NCI-H510A treated with DMSO at 0.1 percent for 48 hours (cell line): ENCODE measurements at regions not wholly inside any gene's neighbourhood (a gene's known extent, or its start where the extent isn't known, plus 50 kb on each side); places are given as distances from the start of the nearest gene placed in this dataset.
"Not testable (repeated sequence)": the region's sequence is repeated elsewhere in the genome, so short reads cannot be mapped to it uniquely, and the experiment has no call there.

Experiments used
- DNase-seq: peaks from one replicate; lab custom pipeline; 2025; lab: John Stamatoyannopoulos, UW

DNA sequence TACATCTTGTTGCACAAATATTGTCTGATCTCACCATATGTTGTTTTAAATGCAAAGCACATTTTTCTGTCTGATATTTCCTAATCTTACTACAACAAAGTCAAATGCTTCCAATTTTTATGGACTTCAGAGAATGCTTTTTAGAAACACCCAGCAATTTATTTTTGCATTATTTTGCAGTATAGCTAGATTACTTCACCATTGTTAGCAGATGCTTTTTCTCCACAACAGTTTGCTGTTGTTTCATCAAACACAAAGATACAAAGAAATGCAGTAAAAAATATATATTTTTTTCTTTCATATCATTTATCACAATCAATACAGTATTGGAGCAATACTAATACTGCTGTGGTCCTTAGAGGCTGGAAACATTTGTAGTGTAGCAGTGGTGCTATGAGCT lies 674.4 kb downstream of the TMTC2 start:
- no peak for DNase-seq

DNA sequence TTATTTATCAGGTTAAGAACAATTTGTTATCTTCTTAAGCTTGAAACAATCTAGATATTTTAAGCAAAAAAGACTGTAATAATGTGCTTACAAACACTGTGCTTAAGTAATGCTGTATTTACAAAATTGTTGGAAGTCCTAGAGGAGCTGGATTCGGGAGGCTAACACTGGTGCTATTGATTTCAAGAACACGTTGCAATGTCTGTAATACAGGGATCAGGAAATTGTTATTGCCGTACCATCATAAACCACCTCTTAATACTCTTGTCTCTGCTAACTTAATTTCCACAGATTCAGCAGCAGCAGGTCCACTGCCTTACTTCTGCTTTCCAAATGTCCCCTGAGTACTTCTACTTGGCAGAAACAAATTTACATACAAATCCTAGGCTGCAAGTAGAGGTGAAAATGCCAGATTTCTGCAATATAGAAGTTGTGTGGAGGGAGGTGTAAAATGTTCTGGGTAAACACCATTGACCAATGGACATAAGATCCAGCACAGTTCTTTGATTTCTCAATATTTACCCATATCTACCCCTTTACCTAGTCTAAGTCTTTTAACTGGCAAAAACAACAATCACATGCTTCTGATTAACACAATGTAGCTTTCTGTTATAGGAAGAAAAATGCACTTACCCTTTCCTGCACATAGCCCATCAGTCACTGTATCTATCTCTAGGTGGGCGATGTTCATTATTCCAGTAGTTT lies 663.4 kb downstream of the TMTC2 start:
- DNase-seq = no peak

DNA sequence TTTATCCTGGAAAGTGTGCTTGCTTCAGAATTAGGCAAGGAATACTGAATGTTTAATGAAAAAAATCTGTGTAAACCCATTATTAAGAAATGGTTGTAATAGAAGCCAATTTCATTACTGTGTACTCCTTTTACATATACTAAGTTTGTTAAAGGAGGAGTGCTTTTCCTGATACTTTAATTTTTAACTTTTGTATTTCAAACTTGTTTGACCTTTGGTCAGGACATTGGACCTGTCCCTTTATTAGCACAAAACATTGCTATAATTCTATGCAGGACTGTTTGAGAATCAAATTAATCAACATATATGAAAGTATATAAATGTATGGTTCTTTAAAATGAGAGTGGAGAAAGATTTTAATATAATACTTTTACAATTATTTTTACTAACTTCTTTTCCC lies 659.6 kb downstream of the TMTC2 start:
- DNase-seq = no peak

DNA sequence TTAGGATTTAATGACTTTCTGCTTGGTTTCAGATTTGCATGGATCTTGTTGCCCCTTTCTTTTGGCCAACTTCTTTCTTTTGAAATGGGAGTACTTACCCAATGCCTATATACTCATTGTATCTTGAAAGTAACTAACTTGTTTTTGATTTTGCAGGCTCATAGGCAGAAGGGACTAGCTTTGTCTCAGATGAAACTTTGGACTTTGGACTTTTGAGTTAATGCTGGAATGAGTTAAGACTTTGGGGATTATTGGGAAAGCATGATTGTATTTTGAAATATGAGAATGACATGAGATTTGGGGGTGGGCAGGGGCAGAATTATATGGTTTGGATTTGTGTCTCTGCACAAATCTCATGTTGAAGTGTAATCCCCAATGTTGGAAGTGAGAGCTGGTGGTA lies 657.1 kb downstream of the TMTC2 start:
- DNase-seq = no peak

DNA sequence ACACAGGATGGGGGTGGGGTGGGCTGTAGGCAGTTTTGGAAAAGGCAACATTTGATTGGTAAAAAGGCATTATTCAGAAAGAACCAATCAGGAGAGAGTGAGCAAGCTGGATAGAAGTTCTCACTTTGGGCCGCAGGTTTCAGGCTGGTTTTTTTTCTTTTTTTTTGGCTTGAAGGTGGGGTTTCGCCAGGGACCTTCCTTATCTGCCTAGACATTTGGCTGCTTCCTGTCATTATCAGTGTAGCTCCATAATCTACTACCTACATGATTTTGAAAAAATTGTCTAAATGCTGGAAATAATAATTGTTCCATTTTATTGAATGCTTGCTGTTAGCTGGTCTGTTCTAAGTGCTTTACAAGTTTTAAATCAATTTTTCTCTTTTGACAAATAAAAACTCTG lies 649.0 kb downstream of the TMTC2 start:
- no peak for DNase-seq

DNA sequence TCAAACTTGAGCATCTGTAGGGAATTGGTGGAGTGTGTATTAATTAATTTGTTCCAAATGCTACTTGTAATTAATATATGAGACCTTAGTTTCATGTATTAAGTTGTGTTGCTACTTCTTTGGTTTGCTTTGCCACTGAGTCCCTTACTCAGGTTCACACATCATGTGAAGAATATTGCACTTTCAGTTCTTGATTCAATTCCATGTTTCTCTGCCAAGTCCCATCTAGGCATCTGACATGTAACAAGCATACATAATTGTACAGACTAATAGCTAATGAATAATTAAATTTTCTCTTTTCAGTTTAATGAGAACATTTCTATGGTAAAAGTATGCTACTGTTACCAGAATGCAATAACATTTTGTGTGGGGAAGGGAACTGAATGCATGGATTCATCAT lies 640.0 kb downstream of the TMTC2 start:
- no peak for DNase-seq

DNA sequence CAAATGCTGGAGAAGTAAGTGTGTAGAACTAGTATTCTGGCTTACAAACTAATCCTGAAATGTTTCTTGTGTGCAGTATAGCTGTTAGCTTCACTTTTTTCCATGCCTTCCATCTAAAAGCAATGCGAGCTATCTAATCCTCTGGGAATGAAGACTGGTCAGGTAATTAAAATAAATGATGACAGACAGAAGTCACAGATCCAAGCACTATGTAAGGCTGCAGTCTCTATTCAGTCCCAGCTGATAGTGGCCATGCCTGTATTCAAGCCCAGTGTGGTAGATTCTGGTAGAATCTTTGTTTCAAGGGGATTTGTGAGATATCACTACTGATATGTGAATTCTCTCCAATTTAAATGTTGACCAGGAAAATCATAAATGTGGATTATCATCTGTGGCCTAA lies 637.2 kb downstream of the TMTC2 start:
- DNase-seq = no peak

DNA sequence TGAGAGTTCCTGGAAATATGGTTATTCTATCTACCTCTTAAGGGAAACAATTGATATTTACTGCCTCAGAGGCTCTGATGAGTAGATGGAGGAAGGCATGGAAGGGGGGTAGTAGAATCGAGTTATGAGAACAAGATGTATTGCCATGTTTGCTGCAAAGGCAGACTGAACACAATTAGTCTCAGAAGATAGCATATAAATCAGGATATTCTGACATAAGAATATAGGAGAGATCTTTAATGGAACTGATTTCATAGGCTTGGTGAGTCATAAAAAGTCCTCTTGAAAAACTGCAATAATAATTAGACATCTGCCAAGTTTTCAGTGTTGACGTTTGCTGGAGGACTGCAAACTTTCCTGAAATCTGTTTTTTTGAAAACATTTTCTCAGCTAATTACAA lies 636.1 kb downstream of the TMTC2 start:
- no peak for DNase-seq

DNA sequence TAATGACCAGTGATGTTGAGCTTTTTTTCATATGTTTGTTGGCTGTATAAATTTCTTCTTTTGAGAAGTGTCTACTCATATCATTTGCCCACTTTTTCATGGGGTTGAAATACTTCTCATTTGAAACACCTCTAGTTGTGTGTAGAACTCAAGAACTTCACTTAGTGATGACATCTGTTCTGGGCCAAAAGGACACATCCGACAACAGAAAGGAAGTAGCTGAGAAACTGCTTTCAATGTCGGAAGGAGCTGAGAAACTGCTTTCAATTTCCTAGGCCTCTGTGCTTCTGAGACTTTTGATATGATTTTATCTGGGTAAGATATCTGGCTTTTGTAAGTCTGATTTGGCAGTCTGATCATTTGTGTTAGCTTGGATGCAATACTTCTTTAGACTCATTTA lies 635.3 kb downstream of the TMTC2 start:
- no peak for DNase-seq

DNA sequence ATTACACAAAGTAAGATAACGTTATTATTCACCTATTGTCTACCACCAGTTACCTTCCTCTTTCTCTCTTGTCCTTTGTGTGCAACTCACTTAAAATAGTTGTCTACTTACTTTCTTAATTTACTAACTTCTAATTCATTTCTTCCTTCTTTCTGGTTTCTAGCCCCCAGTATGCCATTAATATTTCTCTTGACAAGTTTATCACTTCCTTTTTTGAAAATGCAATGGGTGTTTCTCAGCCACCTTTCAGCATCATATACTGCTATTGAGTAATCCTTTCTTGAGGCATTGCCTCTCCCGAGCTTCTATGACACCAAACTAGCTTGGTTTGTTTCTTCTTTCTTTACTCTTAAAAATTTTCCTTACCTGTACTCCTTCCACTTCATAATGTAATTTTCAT lies 633.6 kb downstream of the TMTC2 start:
- DNase-seq = no peak

DNA sequence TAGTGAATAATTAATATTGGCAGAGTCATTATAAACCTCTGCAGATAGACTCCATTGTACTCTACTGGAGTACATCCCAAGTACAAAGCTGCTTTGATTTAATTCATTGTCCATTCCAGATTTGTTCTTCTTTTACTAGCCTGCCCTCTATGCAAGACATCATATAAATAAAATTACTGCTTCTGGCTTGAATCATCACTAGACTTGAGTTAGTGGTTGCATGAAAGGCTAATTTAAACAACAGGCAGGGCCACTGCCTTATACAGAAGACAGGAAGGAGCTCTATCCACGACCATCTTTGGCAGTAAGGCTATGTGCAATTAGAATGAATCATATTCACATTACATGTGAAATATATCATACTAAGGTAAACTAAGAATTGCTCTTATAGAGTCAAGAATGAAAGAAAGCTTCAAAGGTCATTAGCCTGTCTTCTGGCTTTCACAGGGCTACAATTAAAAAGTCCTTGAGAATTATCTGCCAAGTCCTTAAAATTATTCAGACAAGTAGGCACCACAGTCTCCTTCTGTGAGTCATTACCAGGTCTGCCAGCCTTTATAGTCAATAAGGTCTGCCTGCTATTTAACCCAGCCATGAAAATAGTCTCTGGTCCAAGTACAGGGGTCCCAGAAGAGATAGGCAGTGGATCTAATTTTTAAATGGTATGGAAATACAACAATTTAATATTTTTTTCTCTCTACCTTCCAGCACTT lies 631.8 kb downstream of the TMTC2 start:
- no peak for DNase-seq

DNA sequence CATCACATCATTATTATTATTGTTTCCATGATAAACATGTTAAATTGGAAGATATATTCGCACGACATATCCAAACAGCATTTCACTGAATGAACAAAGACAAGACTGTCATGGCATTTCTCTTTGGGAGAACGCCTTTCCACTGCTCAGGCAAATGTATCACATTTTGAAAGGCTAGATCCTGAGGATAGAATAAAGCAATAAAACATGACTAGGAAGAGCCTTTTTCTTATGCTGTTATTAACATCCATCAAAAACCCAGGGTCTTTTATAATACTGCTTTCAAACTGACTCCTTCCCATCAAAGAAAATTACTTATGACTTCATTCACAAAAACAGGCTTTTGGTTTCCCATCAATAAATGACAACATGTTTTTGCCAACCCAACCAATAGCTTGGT lies 630.9 kb downstream of the TMTC2 start:
- DNase-seq = no peak

DNA sequence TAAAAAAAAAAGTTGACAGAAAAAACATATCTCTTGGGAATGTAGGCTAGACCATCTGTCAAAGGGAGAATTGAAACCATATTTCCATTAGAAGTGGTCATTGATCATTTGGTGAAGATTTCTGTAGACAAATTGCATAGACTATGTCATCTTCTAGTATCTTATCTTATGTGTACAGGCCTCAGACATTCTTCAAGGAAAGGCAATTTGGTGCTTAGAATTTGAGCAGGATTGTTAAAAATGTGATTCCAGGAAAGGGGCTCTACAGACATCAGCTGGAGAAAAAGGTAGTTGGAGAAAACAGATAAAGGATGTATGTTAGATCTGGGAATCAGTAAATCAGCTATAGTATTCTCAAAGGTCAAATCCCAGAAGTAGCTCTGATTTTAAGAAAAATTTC lies 627.1 kb downstream of the TMTC2 start:
- DNase-seq = no peak

DNA sequence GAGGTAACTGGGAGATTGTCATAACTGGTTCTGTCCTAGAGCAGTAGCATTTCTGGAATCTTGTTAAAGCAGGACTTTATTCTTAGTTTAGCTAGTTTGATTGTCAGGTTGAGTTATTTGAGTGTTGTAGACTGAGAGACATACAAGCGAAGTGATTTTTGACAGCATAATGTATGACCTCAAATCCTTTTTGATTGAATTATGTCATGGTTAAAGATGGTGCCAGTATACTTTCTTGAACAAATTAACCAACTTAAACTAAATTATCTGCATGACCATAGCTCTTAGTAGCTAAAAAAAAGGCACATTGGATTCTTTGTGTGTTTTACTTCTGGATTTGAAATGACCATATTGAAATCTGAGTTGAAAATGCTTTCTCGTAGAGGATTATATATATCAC lies 626.6 kb downstream of the TMTC2 start:
- DNase-seq = no peak

DNA sequence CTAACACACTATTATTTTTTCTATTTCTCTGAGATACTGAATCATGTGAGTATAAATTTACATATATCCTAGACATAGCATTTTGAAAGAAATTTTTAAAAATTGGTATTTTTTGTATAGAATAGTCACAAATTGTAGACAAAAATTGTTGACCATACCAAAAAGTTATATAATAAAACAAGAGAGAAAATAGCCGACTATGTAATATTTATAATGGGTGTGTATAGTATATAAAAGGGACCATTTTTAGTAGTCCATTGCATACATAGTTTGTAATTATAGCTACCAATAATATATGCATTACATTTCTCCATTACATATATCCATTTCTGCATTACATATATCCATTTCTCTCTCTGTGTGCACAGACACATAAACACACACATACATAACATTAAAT lies 590.2 kb downstream of the TMTC2 start:
- no peak for DNase-seq

DNA sequence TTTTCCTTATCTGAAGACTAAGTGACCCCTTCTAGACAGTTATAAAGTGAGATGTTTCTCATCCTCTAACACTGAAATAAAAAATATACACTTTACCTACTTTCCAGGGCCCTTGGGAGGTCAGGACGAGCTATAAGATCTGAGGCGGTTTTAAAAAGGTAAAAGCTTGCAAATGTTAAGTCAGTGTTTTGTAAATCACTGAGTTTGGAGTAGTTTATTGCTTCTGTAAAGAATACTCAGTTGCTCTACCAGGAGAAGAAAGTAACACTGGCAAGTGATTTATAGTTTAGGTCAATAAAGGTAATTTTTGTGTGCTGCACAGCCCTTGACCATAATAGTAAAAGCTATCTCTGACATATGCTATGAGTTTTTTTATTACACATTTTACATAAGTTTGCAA lies 584.5 kb downstream of the TMTC2 start:
- DNase-seq = no peak

DNA sequence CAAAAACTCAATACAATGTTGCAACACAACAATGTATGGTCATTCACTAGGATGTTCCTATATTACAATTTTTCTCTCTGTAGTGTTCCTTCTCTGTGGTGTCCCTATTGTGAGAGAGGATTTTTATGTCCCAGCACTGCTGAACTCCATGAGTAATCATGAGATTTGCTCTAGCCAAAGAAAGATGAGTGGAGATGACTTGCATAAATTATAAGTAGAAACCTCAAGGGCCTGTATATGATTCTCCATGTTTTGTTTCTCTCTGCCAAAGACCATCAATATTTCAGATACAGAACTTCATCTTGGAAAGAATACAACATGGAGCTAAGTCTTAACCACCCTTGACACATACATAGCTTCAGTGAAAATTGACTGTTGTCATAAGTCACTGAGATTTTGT lies 579.1 kb downstream of the TMTC2 start:
- DNase-seq = no peak

DNA sequence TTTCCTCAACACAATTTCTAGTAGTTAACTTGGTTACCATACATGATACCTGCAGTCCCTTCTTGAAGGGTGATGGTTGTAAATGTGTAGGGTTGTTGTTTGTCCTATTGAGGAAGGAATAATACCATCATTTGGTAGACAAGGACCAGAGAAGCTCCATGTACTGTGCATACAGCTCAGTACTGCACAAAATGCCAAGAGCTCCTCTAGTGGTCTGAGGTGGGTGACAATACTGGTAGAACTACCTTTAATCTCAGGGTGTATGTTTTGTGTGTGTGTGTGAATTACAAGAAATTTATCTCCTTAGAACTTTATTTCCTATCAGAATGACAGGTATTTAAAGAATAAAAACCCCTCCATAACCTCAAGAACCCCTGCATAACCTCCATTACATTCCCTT lies 575.3 kb downstream of the TMTC2 start:
- no peak for DNase-seq

DNA sequence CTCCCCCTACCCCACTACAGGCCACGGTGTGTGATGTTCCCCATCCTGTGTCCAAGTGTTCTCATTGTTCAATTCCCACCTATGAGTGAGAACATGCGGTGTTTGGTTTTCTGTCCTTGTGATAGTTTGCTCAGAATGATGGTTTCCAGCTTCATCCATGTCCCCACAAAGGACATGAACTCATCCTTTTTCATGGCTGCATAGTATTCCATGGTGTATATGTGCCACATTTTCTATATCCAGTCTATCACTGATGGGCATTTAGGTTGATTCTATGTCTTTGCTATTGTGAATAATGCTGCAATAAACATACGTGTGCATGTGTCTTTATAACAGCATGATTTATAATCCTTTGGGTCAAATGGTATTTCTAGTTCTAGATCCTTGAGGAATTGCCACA lies 573.4 kb downstream of the TMTC2 start:
- DNase-seq = not testable (repeated sequence)

DNA sequence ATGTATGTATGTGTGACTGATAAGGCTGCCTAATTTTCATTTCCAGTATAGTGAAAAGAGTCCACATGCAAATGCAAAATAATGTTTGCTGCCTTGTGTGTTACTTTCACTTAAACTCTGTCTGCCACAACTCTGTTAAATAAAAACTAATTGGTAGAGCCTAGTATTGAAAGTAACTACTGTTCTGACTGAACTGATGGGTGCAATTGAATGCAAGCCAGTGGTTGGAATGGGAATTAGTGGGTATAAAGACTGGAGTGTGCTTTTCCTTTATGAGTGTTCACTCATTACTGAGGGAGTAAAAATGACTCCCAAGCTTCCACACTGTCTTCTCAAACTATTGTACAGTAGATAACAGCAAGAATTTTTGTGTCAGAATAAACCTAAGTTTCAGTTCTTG lies 571.0 kb downstream of the TMTC2 start:
- no peak for DNase-seq

DNA sequence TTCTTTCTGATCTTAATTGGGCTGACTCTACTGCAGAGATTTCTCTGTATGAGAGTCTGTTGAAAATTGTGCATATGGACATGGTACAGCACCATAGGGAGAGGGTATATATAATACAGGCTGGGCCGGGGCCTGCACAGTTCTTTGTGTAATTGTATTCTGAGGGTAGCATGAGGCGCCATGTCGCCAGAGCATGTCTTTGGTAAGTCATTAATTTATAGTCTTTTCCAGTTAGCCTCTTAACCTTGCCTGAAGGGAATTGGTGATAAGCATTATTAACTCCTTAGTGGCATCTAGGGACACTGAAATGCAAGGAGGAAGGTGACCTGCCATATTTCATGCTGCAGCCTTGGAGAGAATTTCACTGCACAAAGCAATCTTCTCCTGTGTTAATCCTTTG lies 569.9 kb downstream of the TMTC2 start:
- no peak for DNase-seq

DNA sequence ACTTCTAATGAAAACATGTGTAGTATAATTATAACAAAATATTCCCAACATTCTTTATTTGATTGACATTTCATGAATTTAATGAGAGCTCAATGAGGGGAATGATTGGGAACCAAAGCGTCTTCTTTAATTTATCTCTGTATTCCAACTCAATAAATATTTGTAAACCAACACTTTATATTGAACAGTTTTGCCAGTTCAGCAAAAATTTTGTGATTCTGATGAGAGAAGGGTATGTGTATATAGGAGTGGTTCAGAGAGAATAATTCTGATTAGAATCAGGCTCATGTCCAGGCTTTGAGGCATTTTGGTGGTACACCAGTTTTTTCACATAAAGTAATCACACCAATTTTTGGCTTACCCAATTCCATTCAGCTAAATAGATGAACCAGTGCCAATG lies 564.2 kb downstream of the TMTC2 start:
- DNase-seq = no peak

DNA sequence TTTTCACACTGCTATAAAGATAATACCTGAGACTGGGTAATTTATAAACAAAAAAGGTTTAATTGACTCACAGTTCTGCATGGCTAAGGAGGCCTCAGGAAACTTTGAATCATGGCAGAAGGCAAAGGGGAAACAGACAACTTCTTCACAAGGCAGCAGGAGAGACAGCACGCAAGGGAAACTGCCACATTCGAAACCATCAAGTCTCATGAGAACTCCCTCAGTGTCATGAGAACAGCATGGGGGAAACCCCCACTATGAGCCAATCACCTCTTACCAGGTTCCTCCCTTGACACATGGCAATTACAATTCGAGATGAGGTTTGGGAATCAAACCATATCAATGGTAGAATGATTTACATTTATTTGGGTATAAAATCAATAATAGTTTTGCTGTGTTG lies 558.5 kb downstream of the TMTC2 start:
- DNase-seq = no peak

DNA sequence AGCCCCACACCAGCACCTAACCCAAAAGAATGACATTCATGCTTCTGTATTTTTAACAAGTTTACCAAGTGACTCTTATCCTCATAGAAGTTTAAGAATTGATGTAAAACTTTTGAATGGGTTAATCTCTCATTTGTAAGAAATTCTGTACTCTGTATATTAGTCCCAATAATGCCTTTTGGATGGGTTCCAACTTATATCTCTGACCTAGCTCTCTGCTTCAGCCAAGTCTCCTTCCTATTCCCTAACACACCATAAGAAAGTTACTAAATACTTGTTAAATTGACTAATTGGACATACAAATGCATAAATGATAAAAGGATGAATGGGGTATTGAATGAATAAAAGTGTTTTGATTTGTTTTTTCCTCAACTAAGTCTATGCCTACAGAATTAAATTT lies 557.3 kb downstream of the TMTC2 start:
- DNase-seq = no peak
